ENCODE measurements at regions not wholly inside any gene's neighbourhood (a gene's known extent, or its start where the extent isn't known, plus 50 kb on each side); places are given as distances from the start of the nearest gene placed in this dataset.
"Not testable (repeated sequence)": the region's sequence is repeated elsewhere in the genome, so short reads cannot be mapped to it uniquely, and the experiment has no call there.

DNA sequence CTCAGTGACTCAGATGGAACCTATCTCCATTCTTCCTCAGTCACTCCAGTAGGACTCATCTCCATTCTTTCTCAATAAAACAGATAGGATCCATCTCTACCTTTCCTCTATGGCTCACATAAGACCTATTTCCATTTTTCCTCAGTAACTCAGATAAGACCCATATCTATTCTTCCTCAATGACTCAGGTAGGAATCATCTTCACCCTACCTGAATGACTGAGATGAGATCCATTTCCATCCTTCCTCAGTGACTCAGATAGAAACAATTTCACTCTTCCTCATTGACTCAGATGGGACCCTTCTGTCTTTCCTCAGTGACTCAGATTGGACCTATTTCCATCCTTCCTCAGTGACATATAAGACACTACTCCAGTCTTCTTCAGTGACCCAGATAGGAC is 165.1 kb downstream of the FBXO4 start:
- DNase-seq, result no peak

- DNase-seq, result not testable (repeated sequence)
Observed at GRCh38 chr5:42099846-42100245, 174.8 kb downstream of the FBXO4 start.

GRCh38 chr5:42108468-42108867 is 183.4 kb downstream of the FBXO4 start:
- no peak for DNase-seq

GRCh38 chr5:42109006-42109572 is 184.0 kb downstream of the FBXO4 start:
- no peak for DNase-seq

DNA sequence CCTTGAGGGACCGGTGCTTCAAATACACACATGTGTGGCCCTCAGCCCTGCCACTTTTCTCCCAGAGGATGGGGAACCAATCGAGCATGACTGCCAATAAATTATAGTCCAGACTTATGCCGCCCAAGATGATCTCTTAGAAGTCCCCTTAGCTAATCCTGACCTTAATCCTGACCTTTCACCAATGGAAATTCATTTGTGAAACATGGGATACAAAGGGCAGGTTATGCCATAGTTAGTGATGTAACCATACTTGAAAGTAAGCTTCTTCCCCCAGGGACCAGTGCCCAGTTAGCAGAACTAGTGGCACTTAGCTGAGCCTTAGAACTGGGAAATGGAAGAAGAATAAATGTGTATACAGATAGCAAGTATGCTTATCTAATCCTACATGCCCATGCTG is 190.6 kb downstream of the FBXO4 start:
- not testable (repeated sequence) for DNase-seq

GRCh38 chr5:42120070-42120469 is 195.0 kb downstream of the FBXO4 start:
- DNase-seq, result no peak

DNA sequence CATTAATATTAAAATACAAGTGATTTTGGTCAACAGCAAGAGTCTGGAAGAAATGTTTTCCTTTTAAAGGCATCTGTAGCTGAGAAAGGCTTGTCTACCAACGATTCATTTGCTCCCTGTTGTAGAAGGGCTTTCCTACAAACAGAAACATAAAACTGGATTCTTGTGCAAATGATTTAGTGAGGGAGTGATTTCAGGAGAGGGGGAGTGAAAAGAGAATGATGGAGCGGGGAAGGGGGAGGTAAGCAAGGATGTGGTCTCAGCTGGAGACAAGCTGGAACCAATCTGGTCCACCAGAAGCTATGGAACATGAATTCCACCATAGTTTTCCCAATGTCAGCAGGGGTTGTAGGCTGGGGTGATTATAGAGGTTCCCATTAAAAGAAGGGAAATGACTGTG is 196.3 kb downstream of the FBXO4 start:
- DNase-seq, result no peak

- DNase-seq, result no peak
Observed at GRCh38 chr5:42131081-42131480, 206.0 kb downstream of the FBXO4 start.

GRCh38 chr5:42143361-42143760 is 218.3 kb downstream of the FBXO4 start:
- no peak for DNase-seq

DNA sequence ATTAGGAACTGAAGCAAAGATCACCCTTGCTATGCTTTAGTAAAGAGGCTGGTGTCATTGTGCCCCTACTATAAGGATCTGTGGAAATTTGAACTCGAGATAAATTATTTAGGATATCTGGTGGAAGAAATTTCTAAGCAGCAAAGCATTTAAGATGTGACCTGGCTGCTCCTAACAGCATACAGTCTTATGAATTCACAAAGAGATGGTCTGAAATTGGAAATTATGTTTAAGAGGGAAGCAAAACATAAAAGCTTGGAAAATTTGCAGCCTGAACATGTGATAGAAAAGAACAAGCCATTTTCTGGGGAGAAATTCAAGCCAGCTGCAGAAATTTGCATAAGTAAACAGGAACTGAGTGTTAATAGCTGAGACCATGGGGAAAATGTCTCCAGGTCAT is 223.7 kb downstream of the FBXO4 start:
- DNase-seq, result no peak

DNA sequence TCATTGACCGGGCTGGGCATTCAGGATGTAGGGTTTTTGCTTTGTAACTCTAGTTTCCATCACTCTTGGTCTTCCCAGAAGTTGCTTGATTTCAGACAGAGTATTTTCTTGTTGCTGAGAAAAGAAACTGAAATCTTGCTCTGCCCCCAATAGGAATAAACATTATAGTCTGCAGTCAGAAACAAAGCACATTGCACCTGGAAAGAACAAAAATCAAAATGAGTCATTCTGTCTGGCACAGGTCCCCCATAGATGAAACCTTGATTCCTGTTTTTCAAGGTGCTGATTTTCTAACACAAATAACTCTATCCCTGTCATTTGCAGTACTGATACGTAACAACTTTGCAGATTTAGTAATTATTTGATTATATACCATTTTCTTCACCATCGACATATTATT is 232.1 kb downstream of the FBXO4 start:
- no peak for DNase-seq

- no peak for DNase-seq
Observed at GRCh38 chr5:42163083-42163482, 238.0 kb downstream of the FBXO4 start.

DNA sequence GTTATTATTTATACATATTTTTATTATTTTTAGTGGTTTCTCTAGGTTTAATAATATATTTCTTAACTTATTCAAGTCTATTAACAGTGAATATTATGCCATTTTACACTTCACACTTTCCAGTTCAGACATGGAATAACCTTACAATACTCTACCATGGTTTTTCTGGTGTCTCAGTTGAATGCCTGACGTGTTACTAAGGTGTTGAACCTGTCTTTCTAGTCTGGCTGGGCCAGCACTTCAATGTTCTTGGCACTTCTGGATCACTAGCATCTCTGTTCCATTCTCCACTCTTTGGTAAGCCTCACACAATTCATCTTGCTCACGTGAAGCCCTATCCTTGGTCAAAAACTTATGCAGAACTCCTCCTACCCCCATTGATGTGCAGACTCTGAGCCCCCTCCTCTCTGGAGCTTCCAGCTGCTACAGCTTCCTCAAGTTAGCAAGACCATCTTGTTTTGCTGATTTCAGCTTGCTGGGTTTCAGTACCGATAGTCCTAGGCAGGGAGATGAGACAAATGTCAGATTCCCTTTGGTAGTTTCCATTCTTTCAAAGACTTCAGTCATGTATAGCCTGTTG is 243.1 kb downstream of the FBXO4 start:
- DNase-seq, result no peak

DNA sequence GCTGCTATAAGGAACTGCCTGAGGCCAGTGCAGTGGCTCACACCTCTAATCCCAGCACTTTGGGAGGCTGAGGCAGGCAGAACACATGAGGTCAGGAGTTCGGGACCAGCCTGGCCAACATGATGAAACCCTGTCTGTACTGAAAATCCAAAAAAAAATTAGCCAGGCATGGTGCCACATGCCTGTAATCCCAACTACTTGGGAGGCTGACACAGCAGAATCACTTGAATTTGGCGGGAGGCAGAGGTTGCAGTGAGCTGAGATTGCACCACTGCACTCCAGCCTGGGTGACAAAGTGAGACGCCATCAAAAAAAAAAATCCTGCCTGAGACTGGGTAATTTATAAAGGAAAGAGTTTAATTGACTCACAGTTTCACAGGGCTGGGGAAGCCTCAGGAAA is 247.1 kb upstream of the GHR start:
- not testable (repeated sequence) for DNase-seq

GRCh38 chr5:42179843-42180242 is 243.4 kb upstream of the GHR start:
- not testable (repeated sequence) for DNase-seq

DNA sequence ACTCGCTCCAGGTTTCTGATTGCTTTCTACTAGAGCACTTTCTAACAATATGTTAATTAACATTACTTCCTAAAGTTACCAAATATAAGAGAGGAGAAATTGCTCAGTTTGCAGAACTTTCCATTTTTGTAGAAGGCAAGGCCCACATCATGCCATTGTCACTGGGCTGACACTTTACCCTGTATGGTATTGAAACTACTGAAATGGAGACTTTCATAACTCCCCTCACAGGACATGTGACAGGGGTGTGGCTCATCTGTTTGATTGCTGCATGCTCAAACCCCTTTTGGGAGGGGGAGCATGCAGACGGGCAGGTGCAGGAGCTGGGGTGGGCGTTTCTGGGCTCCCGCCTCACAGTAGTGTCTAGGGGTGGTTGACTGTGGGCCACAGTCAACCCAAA is 206.3 kb upstream of the GHR start:
- DNase-seq, result no peak

- no peak for DNase-seq
Observed at GRCh38 chr5:42217791-42218190, 205.4 kb upstream of the GHR start.

- no peak for DNase-seq
Observed at GRCh38 chr5:42225009-42225408, 198.2 kb upstream of the GHR start.

GRCh38 chr5:42228279-42228678 is 195.0 kb upstream of the GHR start:
- no peak for DNase-seq

DNA sequence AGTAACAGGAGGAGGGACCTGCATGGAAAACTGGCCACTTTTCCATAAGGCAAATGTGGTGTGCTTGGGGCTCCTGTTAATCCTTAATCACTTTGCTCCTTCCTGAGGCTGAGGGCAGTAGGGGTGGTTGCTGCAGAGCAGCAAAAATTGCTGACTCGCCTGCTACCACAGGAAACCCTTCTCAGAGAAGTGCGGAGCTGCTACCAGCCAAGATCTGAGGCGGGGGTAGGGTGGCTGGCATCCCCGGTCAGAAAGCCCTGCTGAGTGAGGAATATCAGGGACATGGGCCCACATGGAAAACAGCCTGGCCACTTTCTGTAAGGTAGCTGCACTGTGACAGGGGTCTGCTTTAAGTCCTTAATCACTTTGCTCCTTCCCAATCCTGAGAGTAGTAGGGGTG is 192.4 kb upstream of the GHR start:
- no peak for DNase-seq

DNA sequence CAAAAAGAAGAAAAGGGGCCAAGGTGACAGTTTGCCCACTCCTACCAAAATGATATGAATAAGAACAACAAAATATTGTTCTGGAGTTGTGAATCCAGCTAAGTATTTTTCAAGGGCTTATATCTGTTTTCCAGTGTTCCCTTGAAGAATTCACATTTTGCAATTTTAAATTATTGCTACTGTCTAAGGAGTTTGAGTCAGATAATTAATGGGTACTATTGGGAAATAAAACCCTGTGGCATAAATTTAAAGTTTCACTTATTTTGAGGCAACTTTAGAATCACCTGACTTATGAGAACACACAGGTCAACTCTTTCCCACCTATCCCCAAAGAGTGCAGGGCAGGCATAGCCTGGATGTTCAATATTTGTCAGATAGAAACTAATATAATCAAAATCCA is 188.0 kb upstream of the GHR start:
- DNase-seq, result no peak

DNA sequence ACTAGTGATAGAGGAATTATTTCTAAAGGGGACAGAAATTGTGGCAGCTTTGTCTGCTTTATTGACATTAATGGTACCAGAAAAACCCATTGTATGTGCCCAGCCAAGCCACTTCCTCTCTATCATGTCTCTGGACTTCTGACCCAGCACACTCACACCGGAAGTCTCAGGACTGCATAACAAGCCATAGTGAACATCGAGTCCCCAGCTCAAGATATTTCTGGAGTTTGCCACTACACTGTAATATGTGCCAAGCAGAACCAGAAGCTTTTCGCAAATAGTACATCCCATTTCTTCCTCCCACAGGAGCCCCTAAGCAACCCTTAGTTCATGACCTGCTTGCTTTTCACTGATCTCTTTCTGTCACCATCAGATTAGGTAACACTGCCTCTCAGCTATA is 187.4 kb upstream of the GHR start:
- no peak for DNase-seq

- DNase-seq, result no peak
Observed at GRCh38 chr5:42241636-42242035, 181.6 kb upstream of the GHR start.

- no peak for DNase-seq
Observed at GRCh38 chr5:42242210-42242609, 181.0 kb upstream of the GHR start.

- DNase-seq, result no peak
Observed at GRCh38 chr5:42242881-42243485, 180.3 kb upstream of the GHR start.
